ENCODE measurements at regions not wholly inside any gene's neighbourhood (a gene's known extent, or its start where the extent isn't known, plus 50 kb on each side); places are given as distances from the start of the nearest gene placed in this dataset.

DNA sequence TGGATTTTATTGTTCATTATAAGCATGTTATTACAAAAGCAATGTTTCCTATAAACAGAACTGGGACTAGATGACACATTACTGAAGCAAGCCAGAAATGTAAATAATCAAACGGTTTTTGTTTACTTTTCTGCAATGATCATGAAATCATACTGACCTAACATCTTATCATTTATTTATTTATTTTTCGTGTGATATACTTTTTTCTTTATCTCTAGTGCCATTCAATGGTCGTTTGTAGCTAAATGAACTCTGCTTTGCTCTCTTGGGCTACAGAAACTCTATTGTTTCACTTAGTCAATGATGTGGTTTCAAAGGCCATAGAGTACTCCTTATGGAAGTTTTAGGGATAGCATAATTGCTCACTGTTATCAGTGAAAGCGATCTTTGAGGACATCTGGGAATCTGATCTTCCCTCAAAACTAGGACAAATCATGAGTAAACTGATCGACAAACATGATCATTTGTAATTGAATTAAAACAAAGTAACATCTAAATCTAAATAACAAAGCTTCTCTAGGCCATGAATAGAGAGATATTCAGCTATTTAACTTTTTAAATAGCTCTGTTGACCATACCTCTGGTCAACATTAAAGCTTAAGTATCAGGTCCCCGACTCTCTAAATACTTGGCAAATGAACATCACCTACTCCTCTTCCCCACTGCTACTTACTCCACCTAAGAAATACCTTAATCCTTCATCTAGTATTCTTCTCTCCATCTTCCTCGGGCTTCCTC is 933.4 kb downstream of the TFAP2A start:
- DNase-seq (ENCODE audit: low spot score): no peak

DNA sequence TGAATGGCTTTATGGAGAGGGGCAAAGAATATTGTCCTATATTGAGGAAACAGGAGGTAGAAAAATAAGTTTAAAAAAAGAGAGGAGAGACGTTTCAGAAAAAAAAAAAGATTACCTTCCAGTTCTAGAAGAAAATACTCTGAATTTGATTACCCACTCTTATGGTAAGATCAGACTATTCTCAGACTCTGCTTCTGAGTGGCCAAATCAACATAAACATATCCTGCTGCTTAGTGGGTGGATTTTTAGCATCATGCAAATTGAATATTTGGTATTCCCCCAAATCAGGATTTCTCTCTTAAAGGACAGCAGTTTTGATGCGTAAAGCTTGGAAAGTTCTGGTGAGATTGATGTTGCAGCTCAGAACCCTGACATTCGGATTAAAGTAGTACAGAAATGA is 946.6 kb downstream of the TFAP2A start:
- no peak for DNase-seq (ENCODE audit: low spot score)

DNA sequence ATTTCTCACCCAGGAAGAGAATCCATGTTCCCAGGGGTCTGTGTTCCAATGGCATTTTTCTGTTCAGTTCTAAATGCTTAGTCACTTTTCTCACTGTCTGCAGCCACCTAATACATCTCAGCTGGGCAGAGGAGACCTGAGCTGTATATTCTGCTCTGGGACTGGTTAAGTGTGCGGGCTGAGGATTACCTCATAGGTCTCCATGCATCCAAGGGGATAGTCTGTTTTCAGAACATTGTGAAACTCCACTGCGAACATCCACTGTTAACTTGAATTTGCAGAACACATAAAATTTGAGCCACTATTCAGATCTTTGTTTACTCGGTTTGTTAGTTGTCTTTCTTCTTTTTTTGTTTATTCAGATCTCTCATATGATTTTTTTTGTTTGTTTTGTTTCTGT is 947.1 kb downstream of the TFAP2A start:
- DNase-seq (ENCODE audit: low spot score): peak; percentile 64

DNA sequence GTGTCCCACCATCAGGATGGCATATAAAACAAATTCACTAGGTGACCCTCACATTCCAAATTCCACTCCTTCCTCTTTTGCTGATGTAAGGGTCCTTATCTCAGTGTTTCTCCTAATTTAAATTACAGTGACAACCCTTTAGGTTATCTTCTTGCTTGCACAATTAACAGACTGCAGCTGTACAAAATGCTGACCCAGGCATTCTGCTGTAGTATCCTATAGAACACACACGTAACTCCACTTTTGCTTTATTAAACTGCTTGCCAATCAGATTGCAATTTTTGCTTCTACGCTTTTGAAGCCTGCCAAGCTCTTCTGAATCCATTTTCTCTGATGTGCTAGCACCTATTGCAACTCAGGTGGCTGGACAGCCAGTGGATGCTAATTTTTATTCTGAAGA is 950.3 kb downstream of the TFAP2A start:
- no peak for DNase-seq (ENCODE audit: low spot score)

DNA sequence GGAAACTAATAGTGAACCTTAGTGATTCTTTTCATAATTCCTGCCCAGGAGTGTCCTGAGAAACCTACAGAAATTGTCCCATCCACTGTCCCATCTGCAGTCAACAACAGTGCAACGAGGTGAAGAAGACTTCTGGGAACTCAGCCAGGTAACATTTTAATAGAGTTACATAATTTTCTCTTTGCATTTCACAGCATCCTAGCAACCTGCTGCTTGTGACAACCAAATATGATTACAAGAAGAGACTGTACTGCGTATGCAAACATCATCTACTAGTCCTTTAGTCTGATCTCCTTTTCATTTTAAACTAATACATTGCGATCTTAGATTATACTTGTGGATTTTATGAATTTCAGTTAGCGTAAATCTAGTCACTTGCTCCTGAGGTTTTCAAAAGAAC is 951.6 kb downstream of the TFAP2A start:
- DNase-seq (ENCODE audit: low spot score): no peak

DNA sequence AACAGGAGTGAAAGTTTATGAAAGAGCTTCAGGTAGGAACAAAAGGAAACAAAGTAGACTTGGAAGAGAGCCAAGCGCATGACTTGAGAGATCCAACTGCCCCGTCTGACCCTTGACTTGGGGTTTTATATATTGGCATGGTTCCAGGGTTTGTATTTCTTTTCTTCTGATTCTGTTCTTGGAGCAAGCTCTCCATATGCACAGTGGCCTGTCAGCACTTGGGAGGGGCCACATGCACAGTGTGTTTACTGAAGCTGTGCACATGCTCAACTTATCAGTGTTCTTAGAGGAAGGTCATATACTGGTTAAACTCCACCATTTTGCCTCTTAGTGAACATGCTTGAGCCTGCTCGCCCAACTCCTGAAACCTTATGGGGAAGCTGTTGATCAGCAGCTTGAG is 953.7 kb downstream of the TFAP2A start:
- no peak for DNase-seq (ENCODE audit: low spot score)

DNA sequence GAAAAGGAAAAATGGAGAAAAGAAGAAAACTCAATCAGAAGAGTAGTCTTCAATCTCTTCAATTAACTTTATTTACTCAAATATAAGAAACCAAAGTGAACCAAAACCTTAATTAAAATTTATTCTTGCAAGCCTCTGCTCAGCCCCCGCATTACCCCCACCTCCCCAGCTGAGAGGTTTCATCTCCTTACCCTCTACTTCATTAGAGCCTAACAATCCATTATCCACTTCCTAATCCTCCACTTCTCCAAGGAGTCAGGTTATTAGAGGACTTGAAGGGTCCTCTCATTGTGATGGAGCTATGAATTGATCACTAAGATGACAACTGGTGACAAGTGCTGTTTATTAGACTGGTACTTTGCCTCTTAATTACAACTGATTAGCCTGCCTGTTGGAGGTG is 956.5 kb downstream of the TFAP2A start:
- no peak for DNase-seq (ENCODE audit: low spot score)

DNA sequence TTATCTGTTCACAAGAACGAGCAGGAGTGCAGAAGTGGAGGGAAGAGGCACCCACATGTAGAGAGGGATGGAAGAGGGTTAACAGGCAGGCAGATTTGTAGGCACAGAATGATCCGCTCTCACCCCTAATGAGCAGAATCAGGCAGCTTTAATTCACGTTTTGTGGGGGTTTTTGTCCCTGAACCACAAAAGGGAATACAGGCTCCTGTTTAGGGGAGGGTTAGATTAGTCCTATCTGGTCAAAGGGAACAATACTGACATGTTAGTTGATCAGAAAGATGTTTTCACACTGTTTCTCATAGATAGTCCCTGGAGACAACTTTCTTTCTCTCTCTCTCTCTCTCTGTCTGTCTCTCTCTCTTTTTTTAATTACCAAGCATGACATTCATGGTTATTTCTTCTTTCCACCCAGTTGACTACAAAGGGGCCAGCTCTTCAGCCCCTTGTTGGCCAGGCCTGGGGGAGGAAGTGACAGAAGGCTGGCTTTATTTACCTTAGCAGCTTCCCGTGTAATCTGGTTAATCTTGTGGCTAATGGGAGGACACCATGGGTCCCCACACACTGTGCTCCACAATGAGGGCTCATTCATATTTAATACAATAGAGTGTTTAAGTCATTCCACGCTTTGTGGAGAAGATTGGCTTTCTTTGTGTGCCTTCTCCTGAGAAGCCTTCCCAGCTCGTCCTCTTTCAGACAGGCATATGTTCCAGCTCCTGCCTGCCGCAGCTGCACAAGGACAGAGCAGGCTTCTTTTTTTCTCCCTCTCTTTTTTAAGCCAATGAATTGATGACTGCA is 958.8 kb downstream of the TFAP2A start:
- DNase-seq (ENCODE audit: low spot score): no peak

DNA sequence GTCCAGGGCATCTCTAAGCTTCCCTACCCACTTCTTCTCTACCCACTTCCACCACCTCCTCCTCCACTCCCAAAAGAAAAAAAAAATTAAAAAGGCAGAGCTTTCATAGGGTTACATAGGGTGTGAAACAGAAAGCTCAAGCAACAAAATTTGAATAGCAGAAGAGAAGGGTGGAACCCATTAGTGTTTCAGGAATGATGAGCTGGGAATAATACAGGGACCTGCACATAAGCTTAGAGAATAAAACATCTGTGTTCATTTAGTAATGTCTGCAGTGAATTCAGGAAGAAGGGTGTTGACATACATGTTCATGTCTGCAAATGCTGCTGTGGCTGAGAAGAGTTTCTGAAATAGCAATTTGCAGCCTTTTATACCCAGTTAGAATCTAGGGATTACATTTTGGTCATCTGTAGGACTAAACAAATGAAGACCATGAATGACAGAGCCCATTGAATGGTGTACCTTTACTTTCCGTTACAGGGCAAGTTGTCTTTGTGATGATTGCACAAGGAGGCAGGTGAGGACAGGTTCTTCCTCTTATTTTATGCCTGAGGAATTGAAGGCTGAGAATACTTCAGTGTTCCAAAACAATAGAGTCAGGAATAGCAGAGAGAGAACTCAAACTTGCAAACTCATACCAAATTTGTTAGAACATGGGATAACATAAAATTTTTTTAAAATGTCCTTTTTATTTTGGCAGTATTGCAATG is 975.1 kb downstream of the TFAP2A start:
- DNase-seq (ENCODE audit: low spot score): no peak

DNA sequence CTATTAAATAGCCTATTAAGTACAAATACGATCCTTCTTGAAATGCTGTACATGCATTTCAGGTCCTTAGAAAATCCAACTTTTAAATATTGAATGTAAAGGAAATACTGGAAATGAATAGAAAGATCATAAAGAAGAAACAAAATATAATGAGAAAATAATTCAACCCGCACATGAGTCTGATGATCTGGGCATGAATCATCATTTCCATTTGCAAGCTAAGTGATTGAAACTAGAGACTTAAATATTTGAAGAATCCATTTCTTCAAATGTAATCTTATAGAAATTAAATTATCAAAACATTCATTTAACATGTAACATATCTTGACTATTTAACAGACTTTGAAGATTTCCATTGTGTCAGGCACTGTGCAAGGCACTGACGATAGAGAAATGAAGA is 977.0 kb downstream of the TFAP2A start:
- DNase-seq (ENCODE audit: low spot score): no peak

DNA sequence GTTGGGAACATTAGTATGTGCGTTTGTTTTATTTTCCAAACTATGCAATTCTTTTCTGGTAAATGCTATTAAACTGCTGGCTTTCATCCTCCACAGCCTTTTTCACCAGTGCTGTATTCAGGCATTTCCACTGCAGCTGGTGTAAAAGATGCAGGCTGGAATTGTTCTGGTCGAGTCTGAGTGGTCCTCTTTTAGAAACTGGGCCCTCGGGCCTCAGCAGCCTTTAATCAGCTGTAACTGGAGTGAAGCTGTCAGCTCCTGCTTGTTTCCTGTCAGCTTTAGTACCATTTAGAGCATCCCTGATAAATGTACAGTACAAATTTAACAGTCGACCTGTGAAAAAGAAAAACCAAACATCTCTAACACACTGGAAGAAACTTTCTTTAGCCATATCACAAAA is 979.6 kb downstream of the TFAP2A start:
- DNase-seq (ENCODE audit: low spot score): no peak

DNA sequence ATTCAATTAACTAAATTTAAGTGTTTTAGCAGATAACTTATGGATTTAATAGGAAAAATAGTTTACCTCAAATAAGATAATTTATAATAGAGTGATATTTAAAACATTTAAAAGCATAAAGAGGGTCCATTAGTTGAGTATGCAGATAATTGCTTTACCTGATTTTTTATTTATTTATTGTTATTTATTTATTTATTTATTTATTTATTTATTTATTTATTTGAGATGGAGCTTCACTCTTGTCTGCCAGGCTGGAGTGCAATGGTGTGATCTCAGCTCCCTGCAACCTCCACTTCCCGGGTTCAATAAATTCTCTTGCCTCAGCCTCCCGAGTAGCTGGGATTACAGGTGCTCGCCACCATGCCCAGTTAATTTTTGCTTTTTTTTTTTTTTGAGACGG is 982.9 kb downstream of the TFAP2A start:
- DNase-seq (ENCODE audit: low spot score): no peak

DNA sequence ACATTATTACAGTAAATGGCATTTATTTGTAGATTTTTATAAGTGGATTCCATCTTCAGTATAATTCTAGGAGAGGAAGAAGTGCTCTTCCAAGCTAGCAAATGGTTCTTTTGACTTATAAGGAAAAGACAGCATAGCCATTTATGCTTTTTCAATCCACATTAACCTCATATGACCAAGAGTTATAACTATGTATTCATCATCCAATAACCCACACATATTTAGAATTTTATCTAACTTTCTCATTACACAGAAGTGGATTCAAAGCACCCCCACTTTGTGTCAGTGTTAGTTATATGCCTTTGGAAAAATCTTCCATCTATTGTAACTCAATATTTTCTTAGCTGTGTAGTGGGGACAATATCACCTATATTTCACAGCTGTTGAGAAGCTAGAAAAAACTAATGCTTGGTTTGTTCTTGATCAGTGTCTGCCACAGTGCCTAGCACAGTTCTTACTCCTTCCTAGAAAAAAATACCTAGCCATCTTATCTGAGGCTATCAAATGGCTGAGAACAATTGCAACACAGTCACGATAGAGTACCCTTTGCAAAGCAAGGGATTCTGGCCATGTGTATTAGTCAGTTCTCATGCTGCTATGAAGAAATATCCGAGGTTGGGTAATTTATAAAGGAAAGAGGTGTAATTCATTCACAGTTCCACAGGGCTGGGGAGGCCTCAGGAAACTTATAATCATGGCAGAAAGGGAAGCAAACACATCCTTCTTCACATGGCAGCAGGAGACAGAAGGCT is 986.3 kb downstream of the TFAP2A start:
- DNase-seq (ENCODE audit: low spot score): peak; percentile 6

DNA sequence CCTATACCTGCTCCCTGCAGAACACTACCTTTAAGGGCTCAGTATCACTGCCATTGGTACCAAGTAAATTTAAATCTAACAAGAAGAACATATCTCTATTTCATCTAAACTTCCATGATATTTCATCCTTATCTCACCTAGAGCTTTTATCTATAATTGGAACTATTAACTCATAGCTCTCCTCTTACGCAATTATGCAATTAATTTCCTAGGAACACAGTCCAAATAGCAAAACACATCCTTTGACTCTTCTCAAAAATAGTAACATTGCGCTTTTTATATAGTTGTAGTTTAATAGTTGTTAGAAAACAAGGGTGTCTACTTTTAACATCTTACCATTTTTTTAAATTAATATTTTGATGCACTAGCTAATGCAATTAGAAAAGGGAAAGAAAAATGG is 986.8 kb upstream of the SLC35B3 start:
- no peak for DNase-seq (ENCODE audit: low spot score)

DNA sequence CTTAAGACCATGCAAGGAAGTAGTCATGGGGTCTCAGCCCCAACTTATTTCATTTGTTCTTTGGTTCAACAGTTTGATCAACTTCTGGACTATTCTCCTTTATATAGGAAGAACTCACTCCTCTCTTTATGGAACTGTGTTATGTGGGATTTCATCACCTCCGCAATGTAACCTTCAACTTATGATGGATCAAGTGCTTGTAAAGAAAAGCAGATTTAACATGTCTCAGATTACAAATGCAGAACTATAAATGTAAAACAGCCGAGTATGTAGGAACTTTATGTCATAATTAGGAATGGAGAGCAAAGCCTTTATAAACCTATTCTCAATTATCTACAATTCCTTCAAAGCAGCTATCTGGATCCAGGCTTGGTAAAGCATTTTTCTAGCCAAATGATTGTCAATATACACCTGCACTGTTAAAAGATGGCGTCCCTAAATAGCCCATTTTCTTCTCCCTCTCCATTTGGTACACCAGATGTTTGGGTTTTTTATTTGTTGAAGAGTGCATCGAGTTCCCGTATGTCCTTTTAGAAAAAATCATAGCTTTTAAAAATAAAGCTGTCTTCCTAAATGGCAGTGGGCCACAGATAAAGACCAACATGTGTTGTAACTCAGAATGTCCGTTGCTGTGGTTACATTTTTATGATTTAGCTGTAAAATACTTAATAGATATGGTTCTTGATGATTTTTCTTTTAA is 985.1 kb upstream of the SLC35B3 start:
- DNase-seq (ENCODE audit: low spot score): no peak

DNA sequence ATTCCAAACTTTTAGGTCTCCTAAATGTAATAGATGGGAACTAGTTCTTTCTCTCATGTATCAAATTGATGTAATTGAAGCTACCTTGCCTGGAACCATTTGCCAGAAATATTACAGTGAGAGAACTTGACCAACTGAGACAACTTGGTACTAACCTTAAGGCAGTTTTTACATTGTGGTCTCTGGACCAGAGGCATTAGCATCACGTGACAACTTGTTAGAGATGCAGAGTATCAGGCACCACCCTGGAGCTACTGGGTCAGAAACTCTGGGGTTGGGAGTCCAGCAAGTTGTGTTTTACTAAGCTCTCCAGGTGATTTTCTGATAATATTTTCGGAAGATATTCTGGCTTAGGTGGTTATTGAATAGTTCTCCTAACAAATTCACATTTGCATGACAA is 982.1 kb upstream of the SLC35B3 start:
- DNase-seq (ENCODE audit: low spot score): no peak

DNA sequence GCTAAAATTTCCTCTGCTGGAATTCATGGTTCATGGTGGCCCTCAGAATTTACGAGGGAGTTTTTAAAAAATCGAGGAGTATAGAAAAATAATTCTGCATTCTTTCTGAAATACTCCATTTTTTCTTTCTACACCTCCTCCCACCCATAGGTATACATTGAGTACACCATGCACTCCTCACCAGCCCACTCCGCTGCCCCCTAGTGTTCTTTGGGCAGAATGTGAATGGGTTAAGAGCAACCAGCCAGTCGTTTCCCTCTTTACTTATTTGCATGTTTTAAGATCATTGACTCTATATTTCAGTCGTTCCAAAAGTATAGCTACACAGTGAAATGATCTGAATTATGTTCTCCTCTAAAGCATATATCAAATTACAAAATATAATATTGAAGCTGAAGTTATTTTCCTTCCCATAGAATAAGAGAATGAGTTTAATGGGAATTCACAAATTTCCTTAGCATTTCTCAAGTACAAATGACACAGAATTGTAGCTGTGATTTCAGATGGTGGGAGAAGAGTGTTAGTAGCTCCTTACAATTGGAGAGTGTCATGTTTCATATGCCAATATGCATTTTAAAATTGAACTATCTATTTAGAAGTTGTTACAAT is 977.7 kb upstream of the SLC35B3 start:
- no peak for DNase-seq (ENCODE audit: low spot score)

DNA sequence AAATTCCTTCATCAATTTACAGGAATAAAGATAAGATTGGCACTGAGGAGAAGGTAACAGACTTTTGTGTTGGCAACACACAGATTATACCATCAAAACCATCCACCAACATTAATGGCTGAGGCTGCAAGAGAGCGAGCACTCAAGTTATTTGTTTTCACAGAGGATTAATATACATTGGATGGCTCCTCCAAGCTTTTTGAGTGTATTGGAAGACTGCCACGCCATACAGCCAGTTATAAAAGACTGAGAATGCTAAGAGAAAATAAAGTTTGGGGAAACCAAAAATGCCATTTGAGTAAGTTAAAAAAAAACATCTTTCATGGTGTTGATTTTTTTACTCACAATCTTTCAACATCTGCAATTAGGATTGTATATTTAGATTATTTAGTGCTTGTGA is 973.8 kb upstream of the SLC35B3 start:
- DNase-seq (ENCODE audit: low spot score): no peak

DNA sequence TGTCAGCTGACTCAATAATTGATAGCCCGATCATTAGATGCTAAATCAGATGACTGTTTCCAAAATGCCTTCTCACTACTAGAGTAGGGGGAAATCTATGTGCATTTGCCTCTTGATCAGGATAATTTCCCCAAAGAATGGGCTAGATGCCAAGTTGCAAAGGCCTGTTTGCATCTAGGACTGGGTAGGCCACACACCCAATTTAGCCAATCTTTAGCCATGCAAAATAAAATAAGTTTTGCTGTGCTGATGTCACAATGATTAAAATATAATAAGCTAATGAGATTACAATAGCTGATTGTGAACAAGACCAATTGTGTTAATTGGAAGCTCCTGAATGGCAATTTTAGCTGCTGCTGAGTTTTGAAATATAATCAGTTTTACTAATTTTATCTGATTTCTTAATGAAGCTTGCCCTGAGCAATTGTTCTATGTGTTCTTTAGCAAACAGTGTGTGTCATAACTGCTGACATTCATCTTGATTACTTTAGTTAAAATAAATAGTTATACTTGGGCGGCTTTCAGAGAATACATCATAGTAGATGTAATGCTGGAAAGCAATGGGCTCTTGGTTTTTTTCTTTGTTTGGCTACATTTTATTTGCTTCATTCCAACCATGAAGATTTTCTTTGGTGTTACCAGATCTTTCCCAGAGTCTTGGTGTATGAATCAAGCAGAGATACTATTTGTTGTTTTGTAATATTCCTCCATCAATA is 973.2 kb upstream of the SLC35B3 start:
- no peak for DNase-seq (ENCODE audit: low spot score)

DNA sequence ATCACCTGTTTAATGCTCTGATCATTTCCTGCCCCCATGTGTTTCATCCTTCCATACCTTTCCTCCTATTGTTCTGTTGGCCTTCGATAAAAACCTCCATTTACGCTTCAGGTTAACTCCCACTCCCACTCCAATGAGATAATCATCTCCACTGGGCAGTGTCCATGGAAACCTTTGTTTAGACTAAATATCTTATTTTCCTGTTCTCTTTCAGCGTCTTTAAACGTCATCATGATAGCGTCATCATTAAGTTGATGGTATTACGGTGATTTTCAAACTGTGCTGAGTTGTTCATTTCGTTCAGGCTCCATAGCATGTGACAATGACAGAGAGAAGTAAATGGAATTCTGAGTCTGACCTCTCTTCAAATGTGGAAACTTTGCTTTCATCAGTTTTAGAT is 970.5 kb upstream of the SLC35B3 start:
- DNase-seq (ENCODE audit: low spot score): no peak

DNA sequence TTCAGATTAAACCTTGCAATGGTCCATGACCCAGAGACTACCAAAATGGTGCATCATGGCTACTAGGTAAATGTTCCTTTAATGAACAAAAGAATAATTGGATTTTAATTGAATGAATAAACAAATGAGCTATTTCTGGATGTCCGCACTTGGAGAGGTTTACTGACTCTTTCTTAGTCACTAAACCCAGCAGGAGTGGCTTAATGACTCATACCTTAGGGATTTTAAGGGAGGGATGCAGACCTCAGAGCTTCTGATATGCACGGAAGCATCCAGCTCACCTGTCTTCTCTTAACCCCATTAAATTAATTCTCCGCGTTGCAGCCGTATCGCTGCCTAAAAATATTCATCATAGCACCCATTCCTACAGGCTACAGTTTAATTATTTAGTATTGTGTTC is 970.0 kb upstream of the SLC35B3 start:
- DNase-seq (ENCODE audit: low spot score): peak; percentile 63
